GM18499 (cell line): ENCODE measurements at regions not wholly inside any gene's neighbourhood (a gene's known extent, or its start where the extent isn't known, plus 50 kb on each side); places are given as distances from the start of the nearest gene placed in this dataset.

Experiments used
- ATAC-seq: cut with Tn5 transposase; IDR thresholded peaks from one replicate; pipeline ENCODE4 v1.9.1; 2021; ENCODE audit warnings: moderate number of reproducible peaks; ENCODE audit not compliant: insufficient read depth, unreplicated experiment

- no peak for ATAC-seq
These were observed 271.0 kb upstream of the HSF2 start for GRCh38 chr6:122128445-122128844.

GRCh38 chr6:122129313-122130025, 270.0 kb upstream of the HSF2 start:
- no peak for ATAC-seq

GRCh38 chr6:122130026-122130348, 269.5 kb upstream of the HSF2 start:
- no peak for ATAC-seq

- no peak for ATAC-seq
These were observed 268.9 kb upstream of the HSF2 start for GRCh38 chr6:122130518-122130917.

DNA sequence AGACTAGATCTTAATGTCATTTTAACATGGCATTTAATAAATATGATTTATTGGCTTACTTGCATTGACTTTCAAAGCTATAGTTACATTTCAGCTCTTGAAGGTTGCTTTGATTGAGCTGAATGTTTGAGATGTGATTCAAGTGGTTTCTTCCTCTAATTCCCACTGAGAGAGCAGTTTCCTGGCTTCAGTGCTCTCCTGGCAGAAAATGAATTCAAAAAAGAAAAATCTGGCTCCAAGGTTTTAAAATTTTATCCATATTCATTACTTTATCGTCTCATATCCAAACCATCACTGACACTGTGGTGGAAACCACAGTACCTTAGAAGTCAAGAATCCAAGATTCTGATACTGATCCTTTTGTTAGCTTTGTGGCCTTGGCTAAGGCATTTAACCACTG, 263.1 kb upstream of the HSF2 start:
- no peak for ATAC-seq

DNA sequence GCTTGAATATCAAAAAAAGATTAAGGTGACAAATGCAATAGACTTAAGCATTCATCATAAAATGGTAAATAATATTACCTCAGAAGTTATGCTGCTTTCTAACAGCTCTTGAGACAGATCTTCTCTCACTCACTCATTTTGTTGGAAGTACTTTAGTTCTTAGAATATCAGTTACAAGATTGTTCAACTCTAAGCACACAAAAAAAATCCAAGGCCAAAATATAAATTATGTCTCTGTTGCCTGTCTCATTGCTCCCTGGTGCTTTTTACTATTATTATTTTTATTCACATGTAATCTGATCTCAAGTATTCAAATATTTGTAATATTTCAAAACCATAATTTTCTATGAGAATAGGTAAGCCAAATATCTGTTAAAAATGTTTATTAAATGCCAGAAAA, 259.4 kb upstream of the HSF2 start:
- ATAC-seq = no peak

- ATAC-seq = no peak
These were observed 258.2 kb upstream of the HSF2 start for GRCh38 chr6:122141246-122141645.

- no peak for ATAC-seq
These were observed 255.4 kb upstream of the HSF2 start for GRCh38 chr6:122143813-122144601.

DNA sequence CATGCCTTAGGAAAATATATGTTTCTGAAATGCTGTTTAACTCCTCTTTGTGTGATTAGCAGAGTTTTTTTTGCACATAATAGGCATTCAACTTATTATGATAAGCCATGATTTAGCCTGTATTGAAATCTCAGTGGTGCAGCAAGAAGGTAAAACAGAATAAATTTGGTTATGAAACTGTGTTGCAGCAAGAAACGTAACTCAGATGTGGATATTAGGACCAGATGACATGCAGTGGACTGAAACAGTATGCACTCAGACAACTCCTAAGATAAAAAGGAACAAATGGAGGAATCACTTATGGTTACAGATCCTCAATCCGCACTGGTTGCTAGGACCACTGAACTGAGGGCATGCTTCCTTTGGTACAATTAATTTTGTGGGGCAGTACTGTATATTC, 254.2 kb upstream of the HSF2 start:
- ATAC-seq = no peak

- ATAC-seq = no peak
These were observed 253.7 kb upstream of the HSF2 start for GRCh38 chr6:122145741-122146240.

DNA sequence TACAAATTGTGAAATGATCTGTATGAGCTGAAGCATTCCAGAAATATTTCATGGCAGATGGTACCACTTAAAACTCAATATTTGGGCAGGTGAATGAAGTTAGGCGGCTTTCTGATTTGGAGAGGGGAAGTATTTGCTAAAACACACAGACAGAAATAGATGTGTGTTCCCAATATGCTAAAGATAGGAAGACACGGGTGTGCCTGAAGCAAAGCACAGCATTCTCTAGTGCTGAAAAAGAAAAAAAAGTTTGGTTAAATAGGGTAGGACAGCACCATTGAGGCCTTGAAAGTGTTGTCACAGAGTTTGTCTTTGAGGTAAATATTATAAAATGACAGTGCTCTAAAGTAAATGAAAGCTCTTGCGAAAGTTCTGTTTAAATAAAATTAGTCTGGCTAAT, 252.2 kb upstream of the HSF2 start:
- no peak for ATAC-seq

GRCh38 chr6:122151066-122151465, 248.4 kb upstream of the HSF2 start:
- no peak for ATAC-seq

DNA sequence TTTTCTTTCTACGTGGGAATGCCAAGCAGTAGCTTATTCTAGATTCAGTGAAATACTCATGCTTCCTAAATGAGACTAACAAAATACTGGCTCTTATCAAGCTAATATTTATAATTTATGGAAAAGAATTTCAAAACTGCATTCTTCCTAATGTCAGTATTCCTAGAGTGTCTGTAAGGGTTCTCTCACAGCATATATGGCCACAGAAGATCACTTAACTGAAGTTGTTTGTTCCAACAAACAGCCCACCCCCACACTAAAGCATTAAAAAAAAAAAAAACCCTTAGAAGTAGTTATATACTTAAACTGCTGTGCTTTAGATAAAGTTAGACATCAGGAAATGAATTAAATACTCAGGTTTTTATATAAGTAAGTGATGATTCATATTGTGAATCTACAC, 247.7 kb upstream of the HSF2 start:
- ATAC-seq = no peak

DNA sequence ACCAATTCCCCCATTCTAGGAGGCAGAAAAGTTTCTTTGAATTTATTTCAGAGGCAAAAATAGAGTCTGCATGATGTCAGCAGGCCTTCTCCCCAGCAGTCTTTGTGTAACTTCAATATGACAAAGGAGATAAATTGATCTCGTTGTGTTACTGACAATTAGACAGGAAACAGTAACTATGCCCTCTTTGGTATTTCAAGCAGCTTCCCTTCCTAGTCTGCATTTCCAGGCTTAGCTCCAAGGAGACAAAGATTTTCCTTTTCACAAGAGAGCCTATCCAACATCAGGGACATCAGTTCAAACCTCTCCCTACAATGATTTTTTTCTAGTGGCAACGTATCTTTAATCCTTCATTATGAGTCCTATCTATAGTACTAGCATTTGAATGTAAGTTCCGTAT, 245.9 kb upstream of the HSF2 start:
- no peak for ATAC-seq

- no peak for ATAC-seq
These were observed 245.3 kb upstream of the HSF2 start for GRCh38 chr6:122154155-122154554.

DNA sequence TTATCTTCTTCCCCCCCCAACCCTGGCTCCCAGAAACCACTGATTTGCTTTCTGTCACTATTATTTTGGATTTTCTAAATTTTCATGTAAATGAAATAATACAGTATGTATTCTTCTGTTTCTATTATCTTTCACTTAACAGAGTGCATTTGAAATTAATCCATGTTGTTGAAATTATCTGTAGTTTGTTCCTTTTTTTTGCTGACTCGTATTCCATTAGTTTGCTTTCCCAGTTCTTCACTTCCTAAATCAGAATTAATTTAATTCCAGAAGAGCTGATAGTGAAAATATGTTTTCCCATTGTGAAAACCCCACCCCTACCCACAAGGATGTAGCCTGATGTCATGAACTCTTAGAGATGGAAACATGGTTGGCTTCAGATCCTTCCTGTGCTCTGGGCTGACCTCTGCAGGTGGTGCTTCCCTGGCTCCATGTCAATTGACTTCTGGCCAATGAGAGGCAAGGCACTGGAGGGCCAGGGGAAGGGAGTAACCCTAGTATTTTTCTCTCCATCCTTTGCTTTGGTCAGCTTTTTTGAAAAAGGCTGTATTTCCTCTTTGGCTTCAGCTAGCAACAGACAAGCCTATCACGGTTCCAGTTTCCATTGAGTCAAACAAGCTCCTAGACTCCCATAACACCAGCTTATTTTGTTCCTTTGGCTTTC, 244.4 kb upstream of the HSF2 start:
- ATAC-seq = no peak

- no peak for ATAC-seq
These were observed 238.3 kb upstream of the HSF2 start for GRCh38 chr6:122161136-122161535.

- ATAC-seq = no peak
These were observed 234.4 kb upstream of the HSF2 start for GRCh38 chr6:122165014-122165413.

GRCh38 chr6:122170274-122170673, 229.2 kb upstream of the HSF2 start:
- ATAC-seq = no peak

DNA sequence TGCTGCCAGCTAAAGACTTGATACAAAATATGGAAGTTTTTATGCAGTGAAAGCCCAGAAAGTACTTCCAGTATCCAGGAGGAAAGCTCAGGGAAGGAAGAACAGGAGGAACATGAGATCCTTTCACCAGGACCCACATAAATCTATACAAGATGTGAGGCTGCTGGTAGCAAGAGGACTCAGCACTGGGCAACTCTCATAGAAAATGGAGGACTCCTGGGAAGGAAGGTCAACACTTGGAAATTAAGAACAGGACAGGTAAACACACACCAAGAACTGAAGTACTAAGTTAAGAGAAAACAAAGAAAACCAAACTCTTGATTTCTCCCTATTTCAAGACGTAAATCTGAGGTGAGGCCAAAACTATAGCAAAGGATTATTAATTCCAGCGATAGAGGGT, 220.5 kb upstream of the HSF2 start:
- no peak for ATAC-seq

- no peak for ATAC-seq
These were observed 219.3 kb upstream of the HSF2 start for GRCh38 chr6:122180132-122180531.
